HG03139 (cell line): ENCODE measurements at regions not wholly inside any gene's neighbourhood (a gene's known extent, or its start where the extent isn't known, plus 50 kb on each side); places are given as distances from the start of the nearest gene placed in this dataset.
"Not testable (repeated sequence)": the region's sequence is repeated elsewhere in the genome, so short reads cannot be mapped to it uniquely, and the experiment has no call there.

Source experiments
- ATAC-seq: cut with Tn5 transposase; IDR thresholded peaks from one replicate; pipeline ENCODE4 v1.9.1; 2021; ENCODE audit not compliant: unreplicated experiment

DNA sequence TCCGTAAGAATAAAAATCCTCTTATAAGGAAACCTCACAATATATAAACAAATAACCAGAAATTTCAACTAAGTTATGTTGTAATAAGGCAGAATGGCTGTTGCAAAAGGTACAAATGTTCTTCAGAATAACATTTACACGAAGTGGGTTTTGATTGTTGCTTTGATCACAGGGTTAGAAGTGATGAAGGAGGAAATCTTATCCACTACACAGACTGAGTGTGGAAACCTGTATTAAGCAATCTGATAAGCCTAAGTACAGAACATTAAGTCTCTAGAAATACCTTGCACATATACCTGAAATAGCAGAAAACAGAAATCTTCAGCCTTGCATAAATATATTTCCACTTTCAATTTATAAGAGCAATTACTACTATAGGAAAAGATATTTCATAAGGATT lies 251.9 kb downstream of the ETV1 start:
- no peak for ATAC-seq

DNA sequence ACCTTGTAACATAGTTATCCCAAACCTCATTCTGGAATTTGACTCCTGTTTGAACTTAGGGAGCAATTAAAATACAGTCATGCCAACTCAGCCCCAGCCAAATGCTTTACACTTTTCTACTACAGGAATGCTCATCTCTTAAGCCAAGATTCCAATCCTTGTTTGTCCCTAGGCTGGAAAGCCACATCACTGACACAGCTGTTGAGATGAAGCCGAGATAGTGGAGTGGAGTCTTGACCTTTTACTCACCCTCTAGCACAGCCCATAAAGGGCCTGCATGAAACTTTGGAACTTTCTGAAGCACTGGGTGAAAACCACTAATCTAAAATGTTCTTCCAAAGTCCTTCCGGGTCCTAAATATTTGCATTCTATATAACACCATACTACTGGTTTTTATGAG lies 247.3 kb downstream of the ETV1 start:
- ATAC-seq: no peak

DNA sequence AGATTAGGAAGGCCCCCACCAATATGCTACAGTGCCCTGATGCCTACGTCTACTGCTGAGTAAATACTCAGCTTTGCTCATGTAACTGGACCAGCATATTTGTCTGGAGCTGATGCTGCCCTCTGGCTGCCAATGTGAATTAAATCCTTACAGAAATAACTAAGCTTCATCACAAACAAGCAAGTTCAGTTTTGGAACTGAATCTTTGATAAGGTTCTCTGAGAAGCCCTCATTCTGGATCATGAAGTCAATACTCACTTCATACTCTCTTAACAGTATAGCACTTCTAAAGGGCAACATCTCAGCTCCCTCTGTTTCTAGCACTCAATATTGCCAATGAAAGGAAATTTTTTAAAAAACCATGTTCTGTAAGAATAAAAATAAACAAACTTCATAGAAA lies 246.7 kb downstream of the ETV1 start:
- no peak for ATAC-seq

DNA sequence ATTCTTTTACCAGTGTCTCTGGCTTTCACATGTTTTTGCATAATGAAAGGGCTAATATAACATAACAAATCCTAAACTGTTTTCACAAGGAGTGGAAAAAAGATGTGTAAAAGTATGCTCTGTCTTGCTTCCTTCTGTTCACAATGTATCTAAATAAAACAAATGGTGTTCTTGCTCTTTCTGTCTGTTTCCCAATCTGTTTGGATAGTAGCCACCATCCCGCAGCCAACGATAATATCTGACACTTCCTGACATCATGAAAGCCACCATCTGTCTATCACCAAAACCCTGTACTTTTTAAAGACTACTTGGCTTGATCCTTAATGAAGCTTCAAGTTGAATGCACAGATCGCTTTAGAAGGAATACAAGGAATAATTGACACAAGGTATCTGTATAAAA lies 246.2 kb downstream of the ETV1 start:
- ATAC-seq: no peak

DNA sequence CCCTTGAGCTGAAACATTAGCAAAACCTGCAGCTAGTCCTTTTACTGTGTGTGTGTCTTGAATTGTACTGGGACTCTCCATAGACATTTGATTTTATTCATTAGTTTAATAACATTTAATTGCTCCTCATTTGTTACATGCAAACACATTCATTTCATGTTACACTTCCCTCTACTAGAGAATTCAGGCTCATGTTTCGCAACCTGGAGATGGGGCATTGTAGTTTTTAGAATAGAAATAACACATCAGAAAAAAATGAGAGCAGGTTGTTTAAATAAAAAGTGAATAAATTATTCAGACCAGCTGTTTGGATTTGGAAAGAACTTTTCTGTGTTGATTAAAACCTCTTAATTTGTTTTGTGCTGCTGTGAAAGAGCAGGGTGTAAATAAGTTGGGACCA lies 243.9 kb downstream of the ETV1 start:
- ATAC-seq: no peak

DNA sequence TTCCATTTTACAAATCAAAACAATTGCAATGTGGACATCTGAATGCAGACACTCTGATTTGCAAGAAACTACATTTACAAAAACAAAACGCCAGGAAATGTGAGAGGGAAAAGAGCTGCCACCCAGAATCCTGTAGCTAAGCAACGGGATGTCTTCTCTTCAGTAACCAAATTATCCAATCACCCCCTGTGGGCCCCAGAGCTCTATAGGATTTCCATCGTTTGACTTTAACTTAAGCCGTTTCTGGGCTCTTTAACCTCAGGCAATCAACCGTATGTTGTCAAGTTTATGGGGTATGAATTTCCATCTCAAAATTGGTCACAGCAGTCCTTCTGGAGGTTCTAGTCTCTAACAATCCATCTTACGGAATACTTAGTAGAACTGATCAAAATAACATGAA lies 240.5 kb downstream of the ETV1 start:
- no peak for ATAC-seq

DNA sequence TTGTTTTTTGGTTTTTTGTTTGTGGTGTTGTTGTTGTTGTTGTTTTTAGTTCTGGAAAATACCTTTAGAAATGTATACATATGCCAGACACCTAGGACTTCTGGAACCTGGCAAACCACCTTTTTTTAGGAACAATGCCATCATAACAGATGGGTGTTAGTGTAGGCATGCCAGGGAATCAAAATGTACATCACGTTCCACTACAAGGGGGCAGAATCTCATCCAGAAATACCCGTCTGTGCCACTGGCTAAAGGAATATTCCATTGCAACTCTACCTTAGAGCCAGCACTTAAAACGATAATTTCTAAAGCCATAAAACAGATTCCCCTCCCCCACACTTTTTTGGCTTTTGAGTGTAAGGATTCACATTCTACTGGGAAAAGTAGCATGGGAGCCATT lies 239.8 kb downstream of the ETV1 start:
- no peak for ATAC-seq

DNA sequence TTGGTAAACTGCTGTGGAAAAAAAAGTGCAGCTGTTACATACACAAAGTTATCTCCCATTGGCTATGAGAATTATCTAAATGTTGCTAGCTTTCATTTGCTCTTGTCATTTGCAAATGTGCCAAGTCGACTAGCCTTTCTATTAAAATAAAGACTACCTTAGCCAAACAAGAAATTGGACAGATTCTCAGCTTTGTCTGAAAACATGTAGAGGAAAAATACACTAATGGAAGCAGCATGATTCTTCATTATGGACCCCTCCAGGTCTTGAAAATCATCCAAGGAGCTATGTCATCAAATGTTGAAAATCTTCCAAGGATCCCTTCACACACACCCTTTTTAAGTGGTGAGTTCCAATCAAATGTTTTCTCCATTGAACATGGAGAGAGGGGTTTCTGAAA lies 237.7 kb downstream of the ETV1 start:
- no peak for ATAC-seq

DNA sequence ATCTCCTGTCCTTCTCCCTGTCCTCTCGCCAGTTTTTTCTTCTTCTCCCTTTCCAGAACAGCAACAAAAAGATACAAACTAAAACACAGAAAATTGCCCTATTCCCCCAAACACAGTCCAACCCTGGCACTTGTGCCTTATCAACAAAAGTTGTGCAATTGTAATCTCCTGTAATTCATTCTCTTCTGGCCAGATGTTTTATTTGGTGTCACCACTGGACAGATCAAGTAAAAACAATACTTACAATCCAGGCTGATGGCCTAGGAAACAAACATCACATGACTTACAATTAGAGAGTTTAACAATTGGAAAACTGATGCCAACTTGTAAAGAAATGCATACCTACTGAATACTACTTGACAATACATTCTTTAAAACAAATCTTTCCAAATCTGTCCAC lies 231.6 kb downstream of the ETV1 start:
- ATAC-seq: no peak

DNA sequence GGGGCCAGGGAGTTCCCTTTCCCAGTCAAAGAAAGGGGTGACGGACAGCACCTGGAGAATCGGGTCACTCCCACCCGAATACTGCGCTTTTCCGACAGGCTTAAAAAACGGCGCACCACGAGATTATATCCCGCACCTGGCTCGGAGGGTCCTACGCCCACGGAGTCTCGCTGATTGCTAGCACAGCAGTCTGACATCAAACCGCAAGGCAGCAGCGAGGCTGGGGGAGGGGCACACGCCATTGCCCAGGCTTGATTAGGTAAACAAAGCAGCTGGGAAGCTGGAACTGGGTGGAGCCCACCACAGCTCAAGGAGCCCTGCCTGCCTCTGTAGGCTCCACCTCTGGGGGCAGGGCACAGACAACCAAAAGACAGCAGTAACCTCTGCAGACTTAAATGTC lies 223.6 kb downstream of the ETV1 start:
- ATAC-seq: not testable (repeated sequence)

DNA sequence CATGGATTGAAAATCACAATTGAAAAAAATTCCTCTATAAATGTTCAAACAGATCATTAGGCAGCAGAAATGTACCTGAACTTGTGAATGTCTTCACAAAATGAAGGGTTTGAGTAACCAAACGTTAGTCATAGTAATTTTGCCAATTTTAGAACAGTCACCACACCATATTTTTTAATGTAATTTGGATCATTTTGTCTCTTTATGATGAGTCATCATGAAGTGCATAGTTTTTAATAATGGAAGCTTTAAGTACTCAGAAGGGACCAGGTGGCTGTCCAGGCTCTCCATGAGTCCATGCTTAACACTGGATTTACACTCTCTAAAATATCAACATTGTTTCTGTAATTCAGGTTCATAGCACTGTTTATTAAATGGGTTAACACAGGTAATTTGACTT lies 219.2 kb downstream of the ETV1 start:
- ATAC-seq: no peak

DNA sequence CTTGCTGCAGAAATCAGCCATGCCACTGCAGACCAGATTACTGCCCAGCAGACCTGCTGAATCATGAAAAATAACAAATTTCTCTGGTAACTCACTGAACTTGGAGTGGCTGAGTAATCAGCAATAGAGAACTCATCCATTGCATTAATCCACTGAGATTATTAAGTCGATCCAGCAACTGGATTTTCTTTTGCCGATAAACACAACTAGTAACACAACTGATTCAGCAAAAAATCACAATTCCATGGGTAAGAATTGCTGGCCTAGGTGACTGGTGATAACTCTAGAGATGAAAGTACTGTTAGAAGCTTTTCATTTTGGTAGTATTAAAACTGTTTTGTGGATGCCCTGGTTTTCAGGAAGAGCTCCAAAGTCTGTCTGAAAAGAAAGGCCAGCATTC lies 214.5 kb downstream of the ETV1 start:
- no peak for ATAC-seq

DNA sequence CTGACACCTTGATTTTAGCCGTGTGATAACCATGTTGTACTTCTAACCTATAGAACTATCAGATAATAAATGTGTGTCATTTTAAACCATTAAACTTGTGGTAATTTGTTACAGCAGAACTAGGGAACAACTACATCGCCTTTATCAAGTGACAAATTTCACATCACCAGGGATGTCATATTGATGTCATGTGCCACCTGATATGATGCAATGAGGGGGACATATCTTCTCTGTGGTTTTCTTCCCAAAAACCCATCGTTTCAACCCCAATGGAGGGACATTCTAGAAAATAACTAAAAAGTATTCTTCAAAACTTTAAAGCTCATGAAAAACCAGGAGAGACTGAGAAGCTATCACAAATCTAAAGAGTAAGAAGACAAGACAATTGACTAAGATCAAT lies 212.2 kb downstream of the ETV1 start:
- no peak for ATAC-seq

DNA sequence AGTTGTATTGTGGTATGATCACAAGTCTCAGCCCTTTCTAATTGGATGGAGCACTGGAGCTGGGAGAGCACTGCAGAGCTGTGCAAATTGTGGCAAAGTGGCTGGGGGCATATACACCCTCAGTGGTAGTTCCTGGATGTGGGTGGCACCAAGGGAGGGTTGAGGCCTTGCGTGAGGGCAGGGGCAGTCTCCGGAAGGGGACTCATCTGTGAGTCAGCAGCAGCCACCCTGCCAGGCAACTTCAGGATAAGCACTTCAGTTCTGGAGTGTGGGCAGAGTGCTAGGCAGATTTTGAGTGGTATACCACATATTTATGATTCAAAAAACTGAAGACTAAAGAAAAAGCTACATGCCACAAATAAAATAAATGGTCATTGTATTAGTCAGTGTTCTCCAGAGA lies 210.5 kb downstream of the ETV1 start:
- no peak for ATAC-seq

DNA sequence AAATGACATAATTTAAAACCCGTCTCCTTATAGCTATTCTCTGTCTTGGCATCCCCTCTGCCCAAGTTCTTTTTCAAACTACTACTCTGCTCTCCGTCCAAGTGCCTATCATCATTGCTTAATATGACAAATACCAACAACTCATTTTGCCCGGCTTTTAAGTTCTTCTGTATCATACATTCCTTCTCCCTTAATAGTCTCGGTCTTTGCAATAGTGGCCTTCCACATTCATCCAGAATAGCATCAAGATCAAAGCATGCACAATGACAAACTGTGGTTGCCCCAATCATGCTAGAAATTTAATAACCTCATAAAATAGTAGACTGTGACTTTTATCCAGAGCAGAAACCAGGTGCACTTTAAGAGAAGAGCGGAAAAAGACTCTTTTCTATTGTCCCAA lies 198.9 kb downstream of the ETV1 start:
- ATAC-seq: no peak

DNA sequence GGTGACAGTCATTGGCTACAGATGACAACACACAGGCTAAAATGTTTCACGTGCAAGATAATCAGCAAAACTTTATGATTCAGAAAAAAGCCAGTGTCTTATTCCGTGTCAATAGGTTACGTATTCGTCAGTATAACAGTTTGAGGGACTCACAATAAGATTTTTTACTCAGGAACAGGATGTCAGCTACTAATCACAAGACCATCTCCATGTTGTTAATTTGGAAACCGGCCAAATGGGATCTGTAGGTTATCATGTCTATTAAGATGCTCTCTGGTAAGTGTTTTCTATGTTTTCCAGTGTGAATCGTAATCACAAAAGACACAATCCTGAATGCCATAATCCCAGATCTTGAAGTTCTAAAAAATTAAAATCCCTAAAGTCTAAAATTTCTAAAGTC lies 197.3 kb downstream of the ETV1 start:
- ATAC-seq: no peak

DNA sequence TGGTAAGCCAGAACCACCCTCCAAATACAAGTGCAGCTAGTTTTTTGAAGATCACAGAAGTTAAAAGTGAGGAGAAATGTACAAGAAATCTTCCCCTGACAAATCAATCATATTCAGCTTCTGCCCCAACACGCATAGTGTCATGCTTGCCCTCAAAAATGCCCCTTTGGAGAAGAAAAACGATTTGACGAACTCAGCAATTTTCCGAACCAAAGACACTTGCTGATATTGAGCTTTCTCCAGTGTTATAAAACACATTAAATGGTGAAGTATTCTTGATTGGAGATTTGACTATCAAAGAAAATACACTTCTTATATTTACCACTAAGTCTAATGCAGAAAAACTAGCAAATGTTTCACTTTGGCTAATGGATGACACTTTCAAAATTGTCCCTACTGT lies 195.5 kb downstream of the ETV1 start:
- no peak for ATAC-seq

DNA sequence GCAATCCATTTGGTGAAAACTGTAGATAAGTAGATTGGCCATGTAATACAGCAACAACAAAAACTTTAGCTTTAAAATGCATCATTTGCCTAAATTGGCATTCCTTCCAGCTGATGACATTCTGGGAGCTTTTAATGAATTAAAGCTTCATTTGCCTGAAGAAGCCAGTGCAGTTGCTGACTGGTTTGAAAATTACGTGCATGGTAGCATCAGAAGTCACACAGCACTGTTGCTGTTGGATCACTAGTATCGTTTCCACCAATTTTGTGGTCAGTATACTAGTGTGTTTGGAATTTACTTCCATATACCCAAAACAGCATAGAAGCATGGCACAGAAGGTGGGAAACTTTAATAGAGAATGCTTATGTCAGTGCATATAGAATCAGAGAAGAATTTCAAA lies 194.9 kb downstream of the ETV1 start:
- no peak for ATAC-seq

DNA sequence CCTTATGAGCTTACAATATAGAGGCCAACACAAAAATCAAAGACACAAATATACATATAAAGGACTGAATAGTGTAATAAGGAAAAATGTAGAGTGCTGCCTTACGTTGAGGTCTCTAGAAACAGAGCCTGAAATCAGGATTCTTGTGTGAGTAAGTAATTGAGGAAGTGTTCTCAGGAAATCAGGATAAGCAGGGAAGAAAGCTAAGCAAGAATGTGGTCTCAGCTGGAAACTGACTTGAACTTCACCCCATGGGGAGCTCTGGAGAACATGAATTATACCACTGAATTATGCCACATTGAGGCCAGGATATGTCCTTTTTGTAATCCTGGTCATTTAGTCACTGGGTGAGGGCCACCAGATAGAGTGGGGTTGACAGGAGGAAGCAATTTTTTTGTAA lies 191.9 kb downstream of the ETV1 start:
- ATAC-seq: no peak

DNA sequence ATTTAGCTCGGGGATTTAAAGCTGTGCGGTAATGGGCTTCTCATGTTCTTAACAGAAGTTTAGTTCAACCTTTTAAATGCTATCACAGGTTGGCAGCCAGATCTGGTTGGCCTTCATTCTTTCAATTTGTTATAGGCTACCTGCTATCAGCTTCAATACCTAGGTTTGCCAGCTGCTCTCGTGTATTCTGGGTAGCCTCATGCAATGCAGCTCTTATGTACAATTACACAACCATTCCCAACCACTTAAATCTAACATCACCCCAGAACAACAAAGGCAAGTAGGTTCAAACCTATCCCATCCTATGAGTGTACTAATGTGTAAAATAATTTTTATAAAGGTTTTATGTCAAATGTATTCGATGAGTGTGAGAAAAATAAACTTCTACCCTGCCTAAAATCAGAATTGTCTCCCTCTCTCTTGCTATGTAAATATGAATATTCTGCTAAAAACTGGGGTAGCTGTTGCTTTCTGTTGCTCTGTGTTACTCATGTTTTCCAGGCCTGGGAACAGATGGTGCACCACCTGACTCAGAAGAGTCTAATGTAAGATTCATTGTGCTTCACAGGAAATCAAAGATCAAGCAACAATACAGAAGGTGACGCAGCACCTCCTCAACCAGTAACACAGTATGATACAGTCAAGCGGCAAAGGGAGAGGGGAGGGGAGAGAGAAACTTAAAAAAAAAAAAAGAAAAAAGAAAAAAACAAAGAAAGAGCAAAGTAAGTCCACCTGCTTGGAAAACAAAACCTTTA lies 188.6 kb downstream of the ETV1 start:
- no peak for ATAC-seq

DNA sequence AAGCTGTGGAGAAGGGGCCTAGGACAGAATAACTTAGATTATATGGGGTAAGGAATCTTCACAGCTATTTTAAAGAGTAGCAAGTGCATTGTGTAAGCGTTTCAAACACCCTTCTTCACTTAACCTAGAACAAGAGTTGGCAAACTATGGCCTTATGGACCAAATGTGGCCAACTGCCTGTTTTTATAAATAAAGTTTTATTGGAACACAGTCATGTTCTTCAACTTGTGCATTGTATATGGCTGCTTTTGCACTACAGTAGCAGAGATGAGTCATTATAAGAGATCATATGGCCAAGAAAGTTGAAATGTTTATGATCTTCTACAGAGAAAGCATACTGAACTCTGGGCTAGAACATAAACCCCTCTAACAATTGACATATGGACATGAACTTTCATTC lies 187.8 kb downstream of the ETV1 start:
- ATAC-seq: no peak

DNA sequence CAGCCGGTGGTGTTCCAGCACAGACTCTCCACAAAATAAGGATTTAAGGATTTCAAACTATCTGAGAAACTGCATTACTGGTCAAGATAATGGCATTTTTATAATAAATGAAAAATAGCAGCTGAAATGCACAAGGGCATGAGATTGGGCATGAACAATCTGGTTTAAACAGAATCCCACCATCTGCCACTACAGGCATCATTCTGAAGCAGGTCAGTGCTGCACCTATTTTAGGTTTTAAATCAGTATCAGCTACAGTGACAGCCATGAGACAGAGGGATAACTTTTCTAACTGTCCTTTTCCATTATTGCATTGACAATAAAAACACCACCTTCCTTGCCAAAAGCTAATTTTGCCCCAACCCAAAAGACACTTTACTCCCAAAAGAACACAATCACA lies 186.8 kb downstream of the ETV1 start:
- ATAC-seq: no peak

DNA sequence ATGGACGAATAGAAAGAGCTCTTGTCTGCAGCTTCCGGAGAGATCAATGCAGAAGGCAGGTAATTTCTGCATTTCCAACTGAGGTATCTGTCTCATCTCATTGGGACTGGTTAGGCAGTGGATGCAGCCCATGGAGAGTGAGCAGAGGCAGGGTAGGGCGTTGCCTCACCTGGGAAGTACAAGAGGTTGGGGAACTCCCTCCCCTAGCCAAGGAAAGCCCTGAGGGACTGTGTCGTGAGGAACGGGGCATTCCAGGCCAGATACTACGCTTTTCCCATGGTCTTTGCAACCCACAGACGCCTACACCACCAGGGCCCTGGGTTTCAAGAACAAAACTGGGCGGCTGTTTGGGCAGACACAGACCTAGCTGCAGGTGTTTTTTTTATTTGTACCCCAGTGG lies 186.3 kb downstream of the ETV1 start:
- no peak for ATAC-seq
